Neural progenitor cell (in vitro differentiated cells): ENCODE measurements at regions not wholly inside any gene's neighbourhood (a gene's known extent, or its start where the extent isn't known, plus 50 kb on each side); places are given as distances from the start of the nearest gene placed in this dataset.
A peak's percentile ranks its signal among the peaks of the same experiment; 100 is the strongest.

Source experiments
- DNase-seq: peaks from one replicate; pipeline ENCODE4 v3.0.0-alpha.2; 2016; ENCODE audit warnings: low spot score
- H2AFZ ChIP-seq: fragments of 200-600 bp; sonication (generic); replicated peaks from 2 replicates; pipeline ENCODE4 v1.6.1; 2016; ENCODE audit warnings: antibody characterized with exemption
- H3F3A ChIP-seq: fragments of 200-600 bp; sonication (generic); 2 replicates; pipeline ENCODE4 v1.6.1; 2016; ENCODE audit warnings: antibody characterized with exemption, low read depth
- H3K27ac ChIP-seq: fragments of 200-600 bp; sonication (generic); 2 replicates; pipeline ENCODE4 v1.5.1; 2016; ENCODE audit warnings: mild to moderate bottlenecking
- H3K27me3 ChIP-seq: fragments of 200-600 bp; sonication (generic); 2 replicates; pipeline ENCODE4 v1.6.1; 2016; ENCODE audit warnings: mild to moderate bottlenecking, moderate library complexity
- H3K36me3 ChIP-seq: fragments of 200-600 bp; sonication (generic); 2 replicates; pipeline ENCODE4 v1.5.1; 2016
- H3K4me1 ChIP-seq: fragments of 200-600 bp; sonication (generic); 2 replicates; pipeline ENCODE4 v1.6.1; 2016; ENCODE audit warnings: mixed run types
- H3K4me2 ChIP-seq: fragments of 200-600 bp; sonication (generic); 2 replicates; pipeline ENCODE4 v1.6.1; 2016
- H3K4me3 ChIP-seq: fragments of 200-600 bp; sonication (generic); 2 replicates; pipeline ENCODE4 v1.5.1; 2016
- H3K79me2 ChIP-seq: fragments of 200-600 bp; sonication (generic); 2 replicates; pipeline ENCODE4 v1.6.1; 2016; ENCODE audit warnings: low read depth
- H3K9ac ChIP-seq: fragments of 200-600 bp; sonication (generic); 2 replicates; pipeline ENCODE4 v1.6.1; 2016
- H3K9me3 ChIP-seq: fragments of 200-600 bp; sonication (generic); 2 replicates; pipeline ENCODE4 v1.5.1; 2016; ENCODE audit warnings: low read depth
- H4K20me1 ChIP-seq: fragments of 200-600 bp; sonication (generic); 2 replicates; pipeline ENCODE4 v1.6.1; 2016; ENCODE audit warnings: low read depth
- H3K27ac Mint-ChIP-seq: 3 replicates; pipeline ENCODE4 v1.8.0; 2021; ENCODE audit warnings: mixed read lengths
- H3K27me3 Mint-ChIP-seq: 2 replicates; pipeline ENCODE4 v1.8.0; 2022; ENCODE audit warnings: low read depth, mild to moderate bottlenecking, inconsistent platforms, moderate library complexity, mixed read lengths; ENCODE audit not compliant: insufficient read depth
- H3K36me3 Mint-ChIP-seq: 3 replicates; pipeline ENCODE4 v1.8.0; 2021; ENCODE audit warnings: mixed read lengths
- H3K4me1 Mint-ChIP-seq: 3 replicates; pipeline ENCODE4 v1.8.0; 2021; ENCODE audit warnings: mixed read lengths
- H3K4me3 Mint-ChIP-seq: 3 replicates; pipeline ENCODE4 v1.8.0; 2021; ENCODE audit warnings: mild to moderate bottlenecking, moderate library complexity, mixed read lengths
- H3K9me3 Mint-ChIP-seq: 3 replicates; pipeline ENCODE4 v1.8.0; 2020; ENCODE audit warnings: mixed read lengths
- CTCF ChIP-seq: fragments of 200-600 bp; sonication (generic); IDR thresholded peaks from 2 replicates; pipeline ENCODE4 v1.5.1; 2017; ENCODE audit warnings: antibody characterized with exemption, mild to moderate bottlenecking
- EZH2 ChIP-seq: fragments of 200-600 bp; sonication (generic); IDR thresholded peaks from 2 replicates; pipeline ENCODE4 v1.6.1; 2017; ENCODE audit warnings: antibody characterized with exemption, mild to moderate bottlenecking, moderate library complexity
- EZH2phosphoT487 ChIP-seq: fragments of 200-600 bp; sonication (generic); IDR thresholded peaks from 2 replicates; pipeline ENCODE4 v1.6.1; 2017; ENCODE audit warnings: antibody characterized with exemption

DNA sequence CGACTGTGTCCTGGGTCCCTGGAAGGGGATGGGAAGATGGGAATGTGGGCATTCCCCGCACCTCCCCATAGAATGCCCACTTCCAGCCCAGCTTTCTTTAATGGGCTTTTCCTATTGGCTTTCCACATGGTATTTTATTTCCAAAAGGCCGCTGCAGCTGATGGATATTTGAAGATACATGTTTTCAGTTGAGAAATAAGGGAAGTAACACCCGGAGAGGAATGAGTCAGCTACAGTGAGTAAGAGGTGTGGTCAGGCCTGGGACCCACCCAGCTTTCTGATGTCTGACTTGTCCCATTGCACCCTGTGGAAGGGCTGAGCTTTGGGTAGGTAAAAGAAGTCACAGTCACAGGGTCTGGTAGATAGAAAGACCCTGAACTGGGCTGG, 476.9 kb downstream of the MIAT start:
- DNase-seq: no peak
- Histone ChIP-seq H3K9me3 (no peaks in the 10 kb centered on the region), H3K27me3 (no peaks in the 10 kb centered on the region), H3K27ac (no peak overlapping the region), H3K4me3 (no peak overlapping the region), H3K9ac (no peak overlapping the region), H3K4me2 (no peak overlapping the region), H3K36me3 (no peaks in the 10 kb centered on the region), H3K4me1 (peaks cover 28% of the 10 kb centered on the region), H4K20me1 (no peaks in the 10 kb centered on the region), H2AFZ (no peak overlapping the region), H3F3A (no peaks in the 10 kb centered on the region), H3K79me2 (no peaks in the 10 kb centered on the region)
- H3K4me3 Mint-ChIP-seq: no peak overlapping the region
- peaks cover 54% of the 10 kb centered on the region for H3K4me1 Mint-ChIP-seq
- H3K27me3 Mint-ChIP-seq: peaks cover 6% of the 10 kb centered on the region
- H3K9me3 Mint-ChIP-seq: peaks cover 3% of the 10 kb centered on the region
- TF ChIP-seq EZH2phosphoT487 (no peak), CTCF (no peak), EZH2 (no peak)
- H3K27ac Mint-ChIP-seq: no peak overlapping the region
- no peaks in the 10 kb centered on the region for H3K36me3 Mint-ChIP-seq

GRCh38 chr22:27135031-27135981, 477.9 kb downstream of the MIAT start:
- Mint-ChIP-seq H3K4me3 (no peak overlapping the region), H3K36me3 (no peaks in the 10 kb centered on the region), H3K27me3 (peaks cover 6% of the 10 kb centered on the region), H3K9me3 (peaks cover 3% of the 10 kb centered on the region), H3K4me1 (peaks cover 61% of the 10 kb centered on the region), H3K27ac (peak overlapping the region; percentile 37)
- Histone ChIP-seq H3K9ac (no peak overlapping the region), H3K36me3 (no peaks in the 10 kb centered on the region), H4K20me1 (no peaks in the 10 kb centered on the region), H3F3A (no peaks in the 10 kb centered on the region), H3K79me2 (no peaks in the 10 kb centered on the region), H3K27ac (no peak overlapping the region), H3K4me2 (no peak overlapping the region), H2AFZ (no peak overlapping the region), H3K27me3 (no peaks in the 10 kb centered on the region), H3K4me3 (no peak overlapping the region), H3K4me1 (peaks cover 35% of the 10 kb centered on the region), H3K9me3 (no peaks in the 10 kb centered on the region)
- TF ChIP-seq EZH2 (no peak), EZH2phosphoT487 (no peak), CTCF (no peak)
- no peak for DNase-seq

DNA sequence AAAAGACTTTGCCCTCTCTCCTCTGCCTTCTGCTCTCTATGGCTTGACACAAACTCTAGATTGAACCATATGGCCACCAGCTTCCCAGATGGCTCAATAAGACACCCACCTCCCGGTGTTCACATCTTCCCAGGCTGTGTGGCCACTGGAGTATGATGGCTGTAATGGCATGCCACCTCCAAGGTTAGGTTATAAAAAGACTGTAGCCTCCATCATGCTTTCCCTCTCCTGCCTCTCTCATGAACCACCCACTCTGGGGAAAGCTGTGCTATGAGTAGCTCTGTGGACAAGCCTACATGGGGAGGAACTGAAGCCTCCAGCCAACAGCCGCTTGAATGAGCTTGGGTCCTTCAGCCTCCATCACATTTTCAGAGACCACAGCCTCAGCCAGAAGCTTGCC, 479.2 kb downstream of the MIAT start:
- peaks cover 8% of the 10 kb centered on the region for H3K27me3 Mint-ChIP-seq
- H3K27me3 ChIP-seq: no peaks in the 10 kb centered on the region
- H3K9me3 ChIP-seq: no peaks in the 10 kb centered on the region
- no peaks in the 10 kb centered on the region for H3F3A ChIP-seq
- H3K36me3 ChIP-seq: no peaks in the 10 kb centered on the region
- peaks cover 3% of the 10 kb centered on the region for H3K9me3 Mint-ChIP-seq
- H3K4me1 ChIP-seq: peaks cover 38% of the 10 kb centered on the region
- no peak for DNase-seq
- no peak for TF ChIP-seq EZH2
- no peak for TF ChIP-seq CTCF
- no peak for TF ChIP-seq EZH2phosphoT487
- H2AFZ ChIP-seq: no peak overlapping the region
- peak overlapping the region; percentile 12 for H3K27ac Mint-ChIP-seq
- peak overlapping the region; percentile 31 for H3K4me3 Mint-ChIP-seq
- H3K4me1 Mint-ChIP-seq: peaks cover 62% of the 10 kb centered on the region
- H3K9ac ChIP-seq: no peak overlapping the region
- no peaks in the 10 kb centered on the region for H3K36me3 Mint-ChIP-seq
- no peaks in the 10 kb centered on the region for H3K79me2 ChIP-seq
- H3K4me2 ChIP-seq: no peak overlapping the region
- H3K27ac ChIP-seq: no peak overlapping the region
- H3K4me3 ChIP-seq: no peak overlapping the region
- no peaks in the 10 kb centered on the region for H4K20me1 ChIP-seq
